Small intestine (tissue), 7 donors: ENCODE measurements at regions not wholly inside any gene's neighbourhood (a gene's known extent, or its start where the extent isn't known, plus 50 kb on each side); places are given as distances from the start of the nearest gene placed in this dataset.

Source experiments
- DNase-seq, 2 donors: peaks; one replicate each; pipeline versions ENCODE4 v3.0.0 to v3.0.0-alpha.2; 2013
- FAIRE-seq: peaks from 2 replicates; lab custom pipeline; 2012; peaks lifted over from hg19 to GRCh38; lab: Jason Lieb, UNC
- H3K27ac ChIP-seq, 3 donors: one replicate each; pipeline ENCODE4 v1.5.1; 2013; ENCODE audit warnings: low read length in 2 of 3, mild to moderate bottlenecking in 2 of 3, control low read depth in 1 of 3, inconsistent platforms in 1 of 3, low read depth in 1 of 3, moderate library complexity in 1 of 3
- H3K27me3 ChIP-seq, 3 donors: one replicate each; pipeline ENCODE4 v1.6.1; 2013; ENCODE audit warnings: low read length in 3 of 3, inconsistent platforms in 1 of 3; ENCODE audit not compliant: control insufficient read depth in 3 of 3, insufficient read depth in 3 of 3
- H3K36me3 ChIP-seq, 3 donors: one replicate each; pipeline ENCODE4 v1.6.1; 2013; ENCODE audit warnings: low read length in 3 of 3, inconsistent platforms in 1 of 3, low read depth in 1 of 3, mild to moderate bottlenecking in 1 of 3, moderate library complexity in 1 of 3; ENCODE audit not compliant: control insufficient read depth in 3 of 3, insufficient read depth in 2 of 3
- H3K4me1 ChIP-seq, 3 donors: one replicate each; pipeline ENCODE4 v1.6.1; 2013; ENCODE audit warnings: low read length in 2 of 3, inconsistent platforms in 1 of 3, low read depth in 1 of 3, mild to moderate bottlenecking in 1 of 3, moderate library complexity in 1 of 3; ENCODE audit not compliant: control insufficient read depth in 3 of 3, insufficient read depth in 2 of 3
- H3K4me3 ChIP-seq, 3 donors: one replicate each; pipeline ENCODE4 v1.5.1; 2013; ENCODE audit warnings: low read length in 3 of 3, control low read depth in 1 of 3, inconsistent platforms in 1 of 3, low read depth in 1 of 3, mild to moderate bottlenecking in 1 of 3, moderate library complexity in 1 of 3
- H3K9me3 ChIP-seq, 2 donors: one replicate each; pipeline ENCODE4 v1.6.1; 2013; ENCODE audit warnings: low read depth in 1 of 2, low read length in 1 of 2; ENCODE audit not compliant: control insufficient read depth in 2 of 2, insufficient read depth in 1 of 2
- WGBS, 3 donors: extraction: QIAGEN DNeasy Blood & Tissue Kit; methylation state at CpG; one replicate each; pipeline ENCODE4 v1.1.7; 2013; 5-methylcytosine and 5-hydroxymethylcytosine counted together
- donor health status: healthy with polysubstance abuse.
- donor health status: control.
- donor health status: control.
- donor health status: Bipolar disorder and iron deficiency.
- donor health status: healthy.

DNA sequence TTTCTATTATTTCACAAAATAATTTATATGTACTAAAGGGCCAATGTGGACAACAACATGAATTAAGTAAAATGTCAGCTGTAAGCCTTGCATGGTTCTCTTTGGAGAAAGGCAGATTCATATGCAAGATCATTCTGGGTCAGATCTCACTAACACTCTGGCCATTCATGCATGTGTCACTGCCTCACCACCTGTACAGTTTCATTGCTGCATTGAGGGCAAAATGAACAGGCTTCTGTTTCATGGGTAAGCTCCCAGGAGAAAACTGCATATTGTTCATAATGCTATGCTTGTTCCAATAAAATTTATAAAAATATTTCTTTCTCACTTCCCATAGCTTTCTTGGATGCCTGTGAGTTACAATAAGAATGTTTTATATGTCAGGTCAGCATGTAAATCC lies 275.2 kb downstream of the ZNF248 start:
- H3K4me3 ChIP-seq: no peak overlapping the region
- FAIRE-seq: no peak
- no peaks in the 10 kb centered on the region for H3K27me3 ChIP-seq
- H3K27ac ChIP-seq: no peak overlapping the region
- no peaks in the 10 kb centered on the region for H3K4me1 ChIP-seq
- no peak for DNase-seq
- peaks cover 0 to 15% of the 10 kb centered on the region in 2 donors for H3K9me3 ChIP-seq
- H3K36me3 ChIP-seq: no peaks in the 10 kb centered on the region

DNA sequence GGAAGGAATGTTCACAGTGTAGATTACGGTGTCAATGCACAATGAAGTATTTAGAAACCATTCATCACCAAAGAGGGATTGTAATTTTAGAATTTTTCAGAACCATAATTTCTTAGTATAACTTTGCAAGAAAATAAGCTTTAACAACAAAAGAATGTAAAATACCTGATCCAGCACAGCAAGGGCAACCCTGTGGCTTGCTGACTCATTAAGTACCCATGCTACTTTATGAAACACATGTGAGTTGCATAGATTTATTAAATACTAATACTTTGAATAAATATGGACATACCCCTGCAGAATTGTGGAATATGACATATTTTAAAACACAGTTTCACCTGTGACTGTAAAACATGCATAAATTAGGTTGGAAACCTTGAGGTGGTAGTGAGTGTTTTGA lies 281.3 kb downstream of the ZNF248 start:
- Histone ChIP-seq H3K4me1 (no peaks in the 10 kb centered on the region), H3K27me3 (no peaks in the 10 kb centered on the region), H3K4me3 (no peak overlapping the region), H3K9me3 (peaks cover 4 to 32% of the 10 kb centered on the region in 2 donors), H3K27ac (no peak overlapping the region), H3K36me3 (no peaks in the 10 kb centered on the region)
- WGBS, 3 donors: 78 to 93% (median 84%) methylated on average over 1 of the region's 1 CpG
- FAIRE-seq: no peak
- DNase-seq: no peak

DNA sequence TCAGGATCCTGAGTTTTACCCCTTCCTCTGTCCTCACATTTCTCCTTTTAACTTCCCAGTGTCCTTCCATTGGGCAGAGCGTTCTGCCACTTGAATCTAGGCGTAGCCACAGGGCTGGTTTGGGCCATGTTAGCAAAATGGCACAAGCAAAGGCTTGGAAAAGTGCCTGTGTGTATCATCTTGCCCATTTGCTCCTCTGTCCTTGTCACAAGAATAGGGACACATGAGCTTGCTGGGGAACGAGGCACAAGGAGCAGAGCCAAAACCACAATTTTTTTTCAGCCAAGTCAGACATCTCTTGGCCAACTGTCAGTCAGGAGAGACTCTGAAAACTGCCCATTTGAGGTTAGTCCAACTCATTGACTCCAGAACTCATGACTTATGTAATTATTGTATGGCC lies 285.2 kb downstream of the ZNF248 start:
- 48 to 57% (median 51%) methylated on average over 3 of the region's 3 CpGs for WGBS, 3 donors
- H3K27me3 ChIP-seq: no peaks in the 10 kb centered on the region
- no peak for DNase-seq
- H3K36me3 ChIP-seq: no peaks in the 10 kb centered on the region
- H3K4me3 ChIP-seq: no peak overlapping the region
- FAIRE-seq: no peak
- no peaks in the 10 kb centered on the region for H3K4me1 ChIP-seq
- H3K27ac ChIP-seq: no peak overlapping the region
- H3K9me3 ChIP-seq: peaks cover 6 to 31% of the 10 kb centered on the region in 2 donors

DNA sequence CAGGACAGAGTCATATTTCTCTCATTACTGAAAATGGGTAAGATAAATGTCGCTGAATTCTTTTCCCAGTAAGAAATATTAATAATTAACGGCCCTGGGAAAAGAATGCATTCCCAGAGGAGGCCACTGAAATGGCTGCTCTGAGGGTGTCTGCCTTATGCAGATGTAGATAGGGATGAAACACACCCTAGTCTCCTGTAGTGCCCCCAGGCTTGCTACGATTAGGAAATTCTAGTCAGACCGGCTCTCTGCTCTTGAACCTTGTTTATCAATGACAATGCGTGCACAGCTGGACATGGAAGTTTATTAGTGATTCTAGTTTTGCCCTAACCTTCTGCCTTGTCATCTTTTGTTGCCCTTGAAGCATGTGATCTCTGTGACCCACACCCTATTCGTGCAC lies 291.1 kb downstream of the ZNF248 start:
- Histone ChIP-seq H3K27ac (no peak overlapping the region), H3K4me3 (no peak overlapping the region), H3K36me3 (no peaks in the 10 kb centered on the region), H3K9me3 (peaks cover 2 to 23% of the 10 kb centered on the region in 2 donors), H3K27me3 (no peaks in the 10 kb centered on the region), H3K4me1 (no peaks in the 10 kb centered on the region)
- no peak for FAIRE-seq
- 69 to 76% (median 70%) methylated on average over 6 of the region's 6 CpGs for WGBS, 3 donors
- DNase-seq: no peak

DNA sequence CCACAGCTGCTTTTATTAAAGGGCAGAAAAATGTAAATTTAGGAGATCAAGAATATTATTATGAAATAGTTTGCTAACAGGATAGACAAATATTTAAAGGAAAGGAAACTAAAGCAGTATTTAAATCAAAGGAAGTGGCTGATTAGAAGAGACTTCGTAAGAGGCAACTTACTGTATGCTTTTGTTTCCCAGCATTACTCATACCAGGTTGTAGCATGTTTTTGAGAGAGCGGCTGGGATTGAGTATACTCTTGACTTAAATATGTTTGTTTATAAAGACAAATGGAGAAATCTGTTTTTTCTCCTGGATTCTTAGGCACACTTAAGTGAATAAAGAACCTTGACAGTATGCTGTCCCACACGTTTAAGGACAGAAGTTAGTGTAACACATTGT lies 293.7 kb downstream of the ZNF248 start:
- DNase-seq (no peak), FAIRE-seq (no peak)
- H3K4me3 ChIP-seq: no peak overlapping the region
- no peak overlapping the region for H3K27ac ChIP-seq
- H3K36me3 ChIP-seq: no peaks in the 10 kb centered on the region
- H3K9me3 ChIP-seq: peaks cover 0 to 14% of the 10 kb centered on the region in 2 donors
- WGBS, 3 donors: 72 to 83% (median 77%) methylated on average over 3 of the region's 3 CpGs
- no peaks in the 10 kb centered on the region for H3K27me3 ChIP-seq
- no peaks in the 10 kb centered on the region for H3K4me1 ChIP-seq

DNA sequence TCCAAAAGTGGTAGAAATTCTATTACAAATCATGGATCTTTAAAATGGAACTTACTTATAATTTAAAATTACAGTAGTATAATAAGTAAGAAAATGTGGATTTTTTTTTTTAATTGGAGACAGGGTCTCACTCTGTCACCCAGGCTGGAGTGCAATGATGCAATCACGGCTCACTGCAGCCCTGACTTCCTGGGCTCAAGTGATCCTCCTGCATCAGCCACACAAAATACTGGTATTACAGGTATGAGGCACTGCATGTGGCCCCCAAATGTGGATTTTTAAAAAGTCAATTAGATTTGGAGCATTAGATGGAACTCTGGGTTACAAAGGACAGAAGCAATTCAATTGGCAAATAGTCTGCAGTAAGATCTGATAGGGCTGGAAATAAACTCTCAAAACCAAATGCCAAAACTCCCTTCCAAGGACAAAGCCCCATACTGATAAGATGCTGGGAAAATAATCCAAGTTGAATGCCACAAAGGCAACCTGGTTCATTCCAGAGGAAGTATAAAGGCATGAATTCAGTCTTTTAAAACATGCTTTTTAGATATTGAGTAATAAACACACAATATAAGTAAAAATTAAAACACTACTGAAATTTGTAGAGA lies 294.2 kb downstream of the ZNF248 start:
- Histone ChIP-seq H3K27ac (no peak overlapping the region), H3K9me3 (peaks cover 0 to 14% of the 10 kb centered on the region in 2 donors), H3K27me3 (no peaks in the 10 kb centered on the region), H3K4me3 (no peak overlapping the region), H3K4me1 (no peaks in the 10 kb centered on the region), H3K36me3 (no peaks in the 10 kb centered on the region)
- DNase-seq (no peak), FAIRE-seq (no peak)
- WGBS, 3 donors: 57 to 82% (median 68%) methylated on average over 1 of the region's 1 CpG

DNA sequence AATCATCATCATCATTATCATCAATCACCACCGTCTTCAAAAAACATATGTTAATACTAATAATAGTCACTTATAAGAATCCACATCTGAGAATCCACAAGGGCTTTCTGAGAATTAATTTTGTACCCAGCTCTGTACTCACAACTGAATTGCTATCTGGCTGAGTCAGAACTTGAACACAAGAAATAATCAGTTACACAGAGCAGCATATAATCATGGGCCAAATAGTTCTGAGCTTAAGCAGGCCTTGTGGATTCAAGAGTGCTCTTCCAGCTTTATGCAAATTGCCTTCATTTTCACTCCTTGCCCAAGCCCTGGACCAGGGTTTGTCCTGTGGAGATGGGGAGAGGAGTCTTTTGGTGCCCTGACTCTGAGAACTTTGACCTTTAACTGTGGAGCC lies 304.5 kb downstream of the ZNF248 start:
- FAIRE-seq (no peak), DNase-seq (no peak)
- Histone ChIP-seq H3K4me3 (no peak overlapping the region), H3K27me3 (no peaks in the 10 kb centered on the region), H3K27ac (no peak overlapping the region), H3K9me3 (peaks cover 0 to 44% of the 10 kb centered on the region in 2 donors), H3K36me3 (no peaks in the 10 kb centered on the region), H3K4me1 (no peaks in the 10 kb centered on the region)
- WGBS, 3 donors: 90 to 93% (median 91%) methylated on average over 1 of the region's 1 CpG

DNA sequence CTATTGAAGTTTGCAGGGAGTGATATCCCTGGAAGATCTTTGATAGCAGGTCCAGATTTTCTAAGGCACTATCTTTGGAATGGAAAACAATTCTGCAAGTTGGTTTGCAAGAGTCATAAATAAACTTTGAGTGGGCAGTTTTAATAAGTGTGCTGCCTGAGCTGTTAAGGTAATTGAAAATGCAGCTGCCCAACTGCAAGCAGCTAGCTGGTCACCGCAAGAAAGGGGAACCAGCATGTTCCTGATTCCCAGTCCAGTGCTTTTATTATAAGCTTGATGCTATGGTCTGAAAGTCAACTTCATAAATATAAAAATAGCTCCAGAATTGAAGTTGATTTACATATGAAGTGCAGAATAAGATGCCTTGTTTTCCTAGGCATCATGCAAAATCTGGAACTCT lies 308.4 kb downstream of the ZNF248 start:
- H3K36me3 ChIP-seq: no peaks in the 10 kb centered on the region
- DNase-seq (no peak), FAIRE-seq (no peak)
- no peaks in the 10 kb centered on the region for H3K4me1 ChIP-seq
- H3K9me3 ChIP-seq: peaks cover 0 to 49% of the 10 kb centered on the region in 2 donors
- H3K4me3 ChIP-seq: no peak overlapping the region
- H3K27me3 ChIP-seq: no peaks in the 10 kb centered on the region
- 82 to 86% (median 85%) methylated on average over 1 of the region's 1 CpG for WGBS, 3 donors
- H3K27ac ChIP-seq: no peak overlapping the region
